ENCODE measurements at regions not wholly inside any gene's neighbourhood (a gene's known extent, or its start where the extent isn't known, plus 50 kb on each side); places are given as distances from the start of the nearest gene placed in this dataset.

DNA sequence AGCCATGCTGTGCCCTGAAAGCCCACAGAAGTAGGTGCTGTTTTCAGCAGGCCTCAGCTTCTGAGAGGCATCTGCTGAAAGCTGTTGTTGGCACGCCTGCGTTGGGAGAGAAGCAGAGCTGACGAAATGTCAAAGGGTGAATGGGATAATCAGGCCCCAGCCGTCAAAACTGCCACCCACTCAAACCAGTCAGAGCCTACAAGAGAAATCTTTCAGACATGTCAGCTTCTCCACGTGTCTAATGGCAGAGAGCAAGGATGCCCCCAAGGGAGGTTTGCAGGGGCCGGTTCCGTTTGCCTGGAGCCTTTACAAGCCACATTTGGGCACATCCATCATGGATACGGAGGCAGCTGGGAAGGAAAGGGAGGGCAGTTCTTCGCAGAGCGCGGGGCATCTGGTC, 568.2 kb upstream of the EEF2KMT start:
- Histone ChIP-seq H3K36me3 (ENCODE audit: insufficient read depth) (no peaks in the 10 kb centered on the region), H4K20me1 (replicated peaks; ENCODE audit: insufficient read depth) (no peaks in the 10 kb centered on the region), H3K9me2 (ENCODE audit: insufficient read depth) (no peaks in the 10 kb centered on the region), H3K4me3 (no peak overlapping the region), H3K27ac (ENCODE audit: low read depth) (no peak overlapping the region), H3K4me1 (ENCODE audit: insufficient read depth) (no peaks in the 10 kb centered on the region), H3K4me2 (no peak overlapping the region), H2AFZ (no peak overlapping the region), H3K27me3 (ENCODE audit: insufficient read depth) (no peaks in the 10 kb centered on the region), H3K79me2 (replicated peaks; ENCODE audit: insufficient read depth) (no peaks in the 10 kb centered on the region), H3F3A (replicated peaks; ENCODE audit: low read depth) (no peaks in the 10 kb centered on the region)
- ATAC-seq: no peak
- no peak overlapping the region for H3K27ac Mint-ChIP-seq
- no peaks in the 10 kb centered on the region for H3K9me3 Mint-ChIP-seq
- no peak for DNase-seq (ENCODE audit: low spot score)
- H3K27me3 Mint-ChIP-seq (ENCODE audit: insufficient read depth, low read depth, poor library complexity): peaks cover 2% of the 10 kb centered on the region
- no peak for TF ChIP-seq EZH2 (IDR thresholded peaks at IDR 0.05; ENCODE audit: low read depth, unreplicated experiment)
- TF ChIP-seq, protein P1, sequence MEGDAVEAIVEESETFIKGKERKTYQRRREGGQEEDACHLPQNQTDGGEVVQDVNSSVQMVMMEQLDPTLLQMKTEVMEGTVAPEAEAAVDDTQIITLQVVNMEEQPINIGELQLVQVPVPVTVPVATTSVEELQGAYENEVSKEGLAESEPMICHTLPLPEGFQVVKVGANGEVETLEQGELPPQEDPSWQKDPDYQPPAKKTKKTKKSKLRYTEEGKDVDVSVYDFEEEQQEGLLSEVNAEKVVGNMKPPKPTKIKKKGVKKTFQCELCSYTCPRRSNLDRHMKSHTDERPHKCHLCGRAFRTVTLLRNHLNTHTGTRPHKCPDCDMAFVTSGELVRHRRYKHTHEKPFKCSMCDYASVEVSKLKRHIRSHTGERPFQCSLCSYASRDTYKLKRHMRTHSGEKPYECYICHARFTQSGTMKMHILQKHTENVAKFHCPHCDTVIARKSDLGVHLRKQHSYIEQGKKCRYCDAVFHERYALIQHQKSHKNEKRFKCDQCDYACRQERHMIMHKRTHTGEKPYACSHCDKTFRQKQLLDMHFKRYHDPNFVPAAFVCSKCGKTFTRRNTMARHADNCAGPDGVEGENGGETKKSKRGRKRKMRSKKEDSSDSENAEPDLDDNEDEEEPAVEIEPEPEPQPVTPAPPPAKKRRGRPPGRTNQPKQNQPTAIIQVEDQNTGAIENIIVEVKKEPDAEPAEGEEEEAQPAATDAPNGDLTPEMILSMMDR (conservative IDR thresholded peaks at IDR 0.05; ENCODE audit: low read depth in 2 of 2): no peak
- TF ChIP-seq CREB1 (CRISPR knock-in tag; IDR thresholded peaks at IDR 0.05; ENCODE audit: low read depth): no peak
- TF ChIP-seq ZNF331 (CRISPR knock-in tag; IDR thresholded peaks at IDR 0.05; ENCODE audit: low read depth): no peak
- TF ChIP-seq NANOG (IDR thresholded peaks at IDR 0.05; ENCODE audit: borderline replicate concordance): no peak
- no peak for TF ChIP-seq ZNF114 (CRISPR knock-in tag; IDR thresholded peaks at IDR 0.05)
- TF ChIP-seq, protein P2, sequence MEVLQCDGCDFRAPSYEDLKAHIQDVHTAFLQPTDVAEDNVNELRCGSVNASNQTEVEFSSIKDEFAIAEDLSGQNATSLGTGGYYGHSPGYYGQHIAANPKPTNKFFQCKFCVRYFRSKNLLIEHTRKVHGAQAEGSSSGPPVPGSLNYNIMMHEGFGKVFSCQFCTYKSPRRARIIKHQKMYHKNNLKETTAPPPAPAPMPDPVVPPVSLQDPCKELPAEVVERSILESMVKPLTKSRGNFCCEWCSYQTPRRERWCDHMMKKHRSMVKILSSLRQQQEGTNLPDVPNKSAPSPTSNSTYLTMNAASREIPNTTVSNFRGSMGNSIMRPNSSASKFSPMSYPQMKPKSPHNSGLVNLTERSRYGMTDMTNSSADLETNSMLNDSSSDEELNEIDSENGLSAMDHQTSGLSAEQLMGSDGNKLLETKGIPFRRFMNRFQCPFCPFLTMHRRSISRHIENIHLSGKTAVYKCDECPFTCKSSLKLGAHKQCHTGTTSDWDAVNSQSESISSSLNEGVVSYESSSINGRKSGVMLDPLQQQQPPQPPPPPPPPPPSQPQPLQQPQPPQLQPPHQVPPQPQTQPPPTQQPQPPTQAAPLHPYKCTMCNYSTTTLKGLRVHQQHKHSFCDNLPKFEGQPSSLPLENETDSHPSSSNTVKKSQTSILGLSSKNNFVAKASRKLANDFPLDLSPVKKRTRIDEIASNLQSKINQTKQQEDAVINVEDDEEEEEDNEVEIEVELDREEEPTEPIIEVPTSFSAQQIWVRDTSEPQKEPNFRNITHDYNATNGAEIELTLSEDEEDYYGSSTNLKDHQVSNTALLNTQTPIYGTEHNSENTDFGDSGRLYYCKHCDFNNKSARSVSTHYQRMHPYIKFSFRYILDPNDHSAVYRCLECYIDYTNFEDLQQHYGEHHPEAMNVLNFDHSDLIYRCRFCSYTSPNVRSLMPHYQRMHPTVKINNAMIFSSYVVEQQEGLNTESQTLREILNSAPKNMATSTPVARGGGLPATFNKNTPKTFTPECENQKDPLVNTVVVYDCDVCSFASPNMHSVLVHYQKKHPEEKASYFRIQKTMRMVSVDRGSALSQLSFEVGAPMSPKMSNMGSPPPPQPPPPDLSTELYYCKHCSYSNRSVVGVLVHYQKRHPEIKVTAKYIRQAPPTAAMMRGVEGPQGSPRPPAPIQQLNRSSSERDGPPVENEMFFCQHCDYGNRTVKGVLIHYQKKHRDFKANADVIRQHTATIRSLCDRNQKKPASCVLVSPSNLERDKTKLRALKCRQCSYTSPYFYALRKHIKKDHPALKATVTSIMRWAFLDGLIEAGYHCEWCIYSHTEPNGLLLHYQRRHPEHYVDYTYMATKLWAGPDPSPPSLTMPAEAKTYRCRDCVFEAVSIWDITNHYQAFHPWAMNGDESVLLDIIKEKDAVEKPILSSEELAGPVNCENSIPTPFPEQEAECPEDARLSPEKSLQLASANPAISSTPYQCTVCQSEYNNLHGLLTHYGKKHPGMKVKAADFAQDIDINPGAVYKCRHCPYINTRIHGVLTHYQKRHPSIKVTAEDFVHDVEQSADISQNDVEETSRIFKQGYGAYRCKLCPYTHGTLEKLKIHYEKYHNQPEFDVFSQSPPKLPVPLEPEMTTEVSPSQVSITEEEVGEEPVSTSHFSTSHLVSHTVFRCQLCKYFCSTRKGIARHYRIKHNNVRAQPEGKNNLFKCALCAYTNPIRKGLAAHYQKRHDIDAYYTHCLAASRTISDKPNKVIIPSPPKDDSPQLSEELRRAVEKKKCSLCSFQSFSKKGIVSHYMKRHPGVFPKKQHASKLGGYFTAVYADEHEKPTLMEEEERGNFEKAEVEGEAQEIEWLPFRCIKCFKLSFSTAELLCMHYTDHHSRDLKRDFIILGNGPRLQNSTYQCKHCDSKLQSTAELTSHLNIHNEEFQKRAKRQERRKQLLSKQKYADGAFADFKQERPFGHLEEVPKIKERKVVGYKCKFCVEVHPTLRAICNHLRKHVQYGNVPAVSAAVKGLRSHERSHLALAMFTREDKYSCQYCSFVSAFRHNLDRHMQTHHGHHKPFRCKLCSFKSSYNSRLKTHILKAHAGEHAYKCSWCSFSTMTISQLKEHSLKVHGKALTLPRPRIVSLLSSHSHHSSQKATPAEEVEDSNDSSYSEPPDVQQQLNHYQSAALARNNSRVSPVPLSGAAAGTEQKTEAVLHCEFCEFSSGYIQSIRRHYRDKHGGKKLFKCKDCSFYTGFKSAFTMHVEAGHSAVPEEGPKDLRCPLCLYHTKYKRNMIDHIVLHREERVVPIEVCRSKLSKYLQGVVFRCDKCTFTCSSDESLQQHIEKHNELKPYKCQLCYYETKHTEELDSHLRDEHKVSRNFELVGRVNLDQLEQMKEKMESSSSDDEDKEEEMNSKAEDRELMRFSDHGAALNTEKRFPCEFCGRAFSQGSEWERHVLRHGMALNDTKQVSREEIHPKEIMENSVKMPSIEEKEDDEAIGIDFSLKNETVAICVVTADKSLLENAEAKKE (CRISPR knock-in tag; IDR thresholded peaks at IDR 0.05): no peak
- TF ChIP-seq POLR2AphosphoS5 (IDR thresholded peaks at IDR 0.05; ENCODE audit: low read depth): no peak
- no peak for TF ChIP-seq JUNB (IDR thresholded peaks at IDR 0.05; ENCODE audit: unreplicated experiment)
- TF ChIP-seq, protein P3, sequence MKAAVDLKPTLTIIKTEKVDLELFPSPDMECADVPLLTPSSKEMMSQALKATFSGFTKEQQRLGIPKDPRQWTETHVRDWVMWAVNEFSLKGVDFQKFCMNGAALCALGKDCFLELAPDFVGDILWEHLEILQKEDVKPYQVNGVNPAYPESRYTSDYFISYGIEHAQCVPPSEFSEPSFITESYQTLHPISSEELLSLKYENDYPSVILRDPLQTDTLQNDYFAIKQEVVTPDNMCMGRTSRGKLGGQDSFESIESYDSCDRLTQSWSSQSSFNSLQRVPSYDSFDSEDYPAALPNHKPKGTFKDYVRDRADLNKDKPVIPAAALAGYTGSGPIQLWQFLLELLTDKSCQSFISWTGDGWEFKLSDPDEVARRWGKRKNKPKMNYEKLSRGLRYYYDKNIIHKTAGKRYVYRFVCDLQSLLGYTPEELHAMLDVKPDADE (IDR thresholded peaks at IDR 0.05): no peak
- TF ChIP-seq, protein P4, sequence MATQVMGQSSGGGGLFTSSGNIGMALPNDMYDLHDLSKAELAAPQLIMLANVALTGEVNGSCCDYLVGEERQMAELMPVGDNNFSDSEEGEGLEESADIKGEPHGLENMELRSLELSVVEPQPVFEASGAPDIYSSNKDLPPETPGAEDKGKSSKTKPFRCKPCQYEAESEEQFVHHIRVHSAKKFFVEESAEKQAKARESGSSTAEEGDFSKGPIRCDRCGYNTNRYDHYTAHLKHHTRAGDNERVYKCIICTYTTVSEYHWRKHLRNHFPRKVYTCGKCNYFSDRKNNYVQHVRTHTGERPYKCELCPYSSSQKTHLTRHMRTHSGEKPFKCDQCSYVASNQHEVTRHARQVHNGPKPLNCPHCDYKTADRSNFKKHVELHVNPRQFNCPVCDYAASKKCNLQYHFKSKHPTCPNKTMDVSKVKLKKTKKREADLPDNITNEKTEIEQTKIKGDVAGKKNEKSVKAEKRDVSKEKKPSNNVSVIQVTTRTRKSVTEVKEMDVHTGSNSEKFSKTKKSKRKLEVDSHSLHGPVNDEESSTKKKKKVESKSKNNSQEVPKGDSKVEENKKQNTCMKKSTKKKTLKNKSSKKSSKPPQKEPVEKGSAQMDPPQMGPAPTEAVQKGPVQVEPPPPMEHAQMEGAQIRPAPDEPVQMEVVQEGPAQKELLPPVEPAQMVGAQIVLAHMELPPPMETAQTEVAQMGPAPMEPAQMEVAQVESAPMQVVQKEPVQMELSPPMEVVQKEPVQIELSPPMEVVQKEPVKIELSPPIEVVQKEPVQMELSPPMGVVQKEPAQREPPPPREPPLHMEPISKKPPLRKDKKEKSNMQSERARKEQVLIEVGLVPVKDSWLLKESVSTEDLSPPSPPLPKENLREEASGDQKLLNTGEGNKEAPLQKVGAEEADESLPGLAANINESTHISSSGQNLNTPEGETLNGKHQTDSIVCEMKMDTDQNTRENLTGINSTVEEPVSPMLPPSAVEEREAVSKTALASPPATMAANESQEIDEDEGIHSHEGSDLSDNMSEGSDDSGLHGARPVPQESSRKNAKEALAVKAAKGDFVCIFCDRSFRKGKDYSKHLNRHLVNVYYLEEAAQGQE (IDR thresholded peaks at IDR 0.05; ENCODE audit: unreplicated experiment): no peak
- TF ChIP-seq STAT1 (IDR thresholded peaks at IDR 0.05; ENCODE audit: unreplicated experiment): no peak
- H3K4me1 Mint-ChIP-seq: peaks cover 10% of the 10 kb centered on the region
- no peak overlapping the region for H3K4me3 Mint-ChIP-seq
- no peaks in the 10 kb centered on the region for H3K36me3 Mint-ChIP-seq (ENCODE audit: low read depth)
